ENCODE measurements at regions not wholly inside any gene's neighbourhood (a gene's known extent, or its start where the extent isn't known, plus 50 kb on each side); places are given as distances from the start of the nearest gene placed in this dataset.

DNA sequence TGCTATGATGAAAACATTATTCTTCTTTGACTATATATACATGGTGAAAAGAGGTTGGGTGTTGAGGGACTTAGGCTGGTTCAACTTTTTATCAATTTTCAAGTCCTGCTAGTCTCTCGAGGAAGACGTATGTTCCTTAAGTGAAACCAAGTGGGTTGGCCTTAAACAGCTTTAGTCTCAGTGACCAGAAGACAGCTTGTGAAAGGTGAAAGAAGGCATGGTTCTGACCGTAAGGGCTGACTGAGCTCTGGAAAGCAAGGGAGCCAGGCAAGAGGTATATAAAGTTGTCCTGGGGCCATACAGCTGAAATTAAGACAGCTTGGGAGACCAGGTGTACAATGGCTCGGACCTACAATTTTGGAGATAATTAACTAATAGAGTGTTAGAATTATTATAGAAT is 128.9 kb upstream of the TP63 start:
- DNase-seq = no peak

DNA sequence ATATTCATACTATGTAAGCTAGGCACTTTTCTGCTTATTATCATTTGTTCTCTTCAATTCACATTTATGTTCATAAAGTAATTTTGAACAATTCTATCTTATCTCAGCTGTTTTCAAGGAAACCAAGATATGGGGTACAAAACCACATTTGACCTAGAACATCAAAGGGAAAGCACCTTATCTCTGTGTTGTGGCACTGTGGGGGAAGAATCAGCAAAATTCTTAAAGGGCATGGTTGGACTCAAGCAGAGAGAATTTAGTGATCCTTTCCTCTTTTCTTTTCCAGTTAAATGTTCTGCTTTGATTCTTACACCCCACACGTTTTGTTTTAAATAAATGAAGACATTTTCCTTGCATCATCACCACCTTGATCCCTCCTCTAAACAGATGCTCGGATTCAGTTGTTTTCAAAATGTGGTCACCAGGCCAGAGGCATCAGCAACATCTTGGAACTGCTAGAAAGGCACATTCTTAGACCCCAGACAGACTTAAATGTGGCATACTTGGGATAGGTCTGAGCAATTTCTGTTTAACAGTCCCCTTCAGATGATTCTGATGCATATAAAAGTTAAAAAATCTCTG is 128.4 kb upstream of the TP63 start:
- no peak for DNase-seq

DNA sequence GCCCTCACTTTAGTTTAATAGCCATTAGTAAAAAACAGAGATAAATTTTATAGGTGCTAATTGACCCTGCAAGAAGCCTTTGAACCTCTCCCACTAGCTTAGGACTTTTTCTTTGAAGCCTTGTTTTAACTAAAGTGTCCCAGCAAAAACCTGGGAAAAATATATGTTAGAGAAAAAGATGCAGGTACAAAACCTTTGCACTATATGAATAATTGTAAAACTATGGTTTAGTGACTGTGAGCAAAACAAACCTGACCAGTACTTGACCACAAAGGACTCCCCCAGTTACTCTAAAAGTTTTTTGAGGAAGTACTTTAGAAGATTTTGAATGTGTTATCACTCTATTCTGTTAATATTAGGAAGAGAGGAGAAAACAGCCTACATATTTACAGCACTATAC is 123.3 kb upstream of the TP63 start:
- DNase-seq = no peak

DNA sequence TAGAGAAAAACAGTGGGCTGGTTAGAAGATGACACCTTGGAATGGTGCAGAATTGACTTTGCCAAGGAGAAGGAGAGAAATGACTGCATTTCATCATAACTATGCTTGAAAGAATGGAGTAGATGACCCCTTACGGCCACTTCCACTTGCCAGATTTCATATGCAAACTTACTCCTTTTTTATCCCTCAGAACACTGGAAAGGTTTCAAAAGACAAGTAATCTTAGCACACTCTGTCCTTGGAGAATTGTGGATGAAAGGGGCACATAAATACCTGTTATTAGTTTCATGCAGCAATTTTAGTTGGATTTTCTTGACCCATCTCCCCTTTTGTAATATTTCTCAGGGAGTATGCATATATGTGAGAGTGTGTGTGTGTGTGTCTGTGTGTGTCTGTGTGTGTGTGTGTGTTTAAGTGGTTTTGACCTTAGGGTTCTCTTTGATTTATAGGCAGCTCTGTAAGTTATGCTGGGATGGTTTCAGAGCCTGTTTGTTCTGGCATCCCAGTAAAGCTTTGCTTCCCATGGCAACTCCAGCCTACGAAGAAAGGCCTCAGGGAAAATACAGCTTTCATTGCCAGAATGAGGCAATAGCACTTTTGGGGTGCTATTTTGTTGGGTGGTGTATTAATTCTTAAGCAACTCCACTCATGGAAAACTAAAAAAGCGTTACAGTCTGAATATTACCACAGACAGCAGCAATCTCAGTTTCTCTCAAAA is 122.2 kb upstream of the TP63 start:
- no peak for DNase-seq

DNA sequence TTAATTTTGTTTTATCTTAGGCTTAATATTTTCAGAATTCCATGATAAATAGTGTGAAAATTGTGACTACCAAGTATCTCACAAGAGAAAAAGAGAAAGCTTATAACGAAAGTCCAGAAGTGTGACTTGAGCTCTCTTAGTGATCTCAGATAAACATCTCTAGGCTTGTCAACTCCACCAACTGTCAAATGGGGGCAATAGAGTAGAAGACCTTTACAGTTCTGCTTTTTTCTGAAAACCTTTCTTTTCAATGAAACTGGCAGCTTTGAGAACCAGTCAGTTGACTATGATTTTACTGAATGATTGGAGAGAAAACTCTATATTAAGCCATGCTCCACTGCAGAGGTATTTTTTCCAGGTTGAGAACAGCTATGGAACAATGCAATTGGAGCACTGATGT is 119.2 kb upstream of the TP63 start:
- DNase-seq = no peak

DNA sequence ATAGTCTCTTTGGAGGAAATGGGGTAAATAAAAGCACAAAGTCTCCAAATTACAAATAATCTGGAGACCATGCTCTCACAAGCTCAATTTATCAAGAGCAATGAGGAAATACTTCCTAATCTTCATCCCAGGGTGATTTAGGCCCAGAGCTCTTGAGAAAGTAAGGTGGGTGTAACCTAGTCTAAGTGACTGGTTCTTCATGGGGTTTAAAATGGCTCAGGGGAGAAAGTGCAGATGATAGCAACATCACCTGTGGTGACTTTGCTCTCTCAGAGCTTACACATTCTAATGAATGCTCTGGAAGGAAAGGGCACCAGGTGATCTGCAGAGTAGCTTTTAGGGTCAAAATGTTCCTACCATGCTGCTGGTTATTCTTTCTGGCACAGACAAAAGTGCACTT is 118.4 kb upstream of the TP63 start:
- DNase-seq = no peak

DNA sequence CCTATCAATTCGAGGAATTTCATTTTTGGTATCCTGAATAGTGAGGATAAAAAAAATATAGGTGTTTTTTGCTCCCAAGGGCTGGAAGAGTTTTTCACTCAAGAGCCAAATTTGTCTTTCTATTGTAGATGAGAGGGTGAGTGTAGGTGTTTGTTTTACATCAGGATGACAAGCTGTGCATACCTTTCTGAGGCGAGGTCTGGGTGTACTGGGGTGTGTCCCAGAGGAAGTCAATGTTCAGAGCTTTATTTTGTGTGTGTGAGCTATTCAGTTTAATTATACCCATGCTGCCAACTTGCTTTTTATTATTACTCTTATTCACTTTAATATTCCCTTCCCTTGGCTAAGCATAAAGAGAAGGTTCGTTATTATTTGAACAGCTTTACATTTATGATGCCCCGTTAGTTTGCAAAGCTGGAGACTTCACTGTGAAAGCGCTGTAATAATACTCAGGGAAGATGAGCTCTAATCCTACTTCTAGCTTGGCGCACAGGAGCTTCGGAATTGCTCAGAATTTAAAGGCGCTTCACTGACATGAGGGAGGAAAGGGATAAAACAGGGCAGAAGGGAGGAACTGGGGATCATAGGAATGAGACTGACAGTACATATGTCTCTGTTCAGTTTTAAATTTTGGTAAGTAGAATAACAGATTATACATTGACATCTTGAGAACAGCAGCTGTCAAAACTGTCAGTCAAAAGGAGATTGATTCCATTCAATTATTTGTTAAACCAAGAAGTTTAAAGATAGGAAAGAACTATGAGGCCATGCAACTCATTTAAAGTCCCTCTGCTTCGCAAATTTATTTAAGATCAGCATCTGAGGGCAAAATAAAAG is 117.7 kb upstream of the TP63 start:
- no peak for DNase-seq

DNA sequence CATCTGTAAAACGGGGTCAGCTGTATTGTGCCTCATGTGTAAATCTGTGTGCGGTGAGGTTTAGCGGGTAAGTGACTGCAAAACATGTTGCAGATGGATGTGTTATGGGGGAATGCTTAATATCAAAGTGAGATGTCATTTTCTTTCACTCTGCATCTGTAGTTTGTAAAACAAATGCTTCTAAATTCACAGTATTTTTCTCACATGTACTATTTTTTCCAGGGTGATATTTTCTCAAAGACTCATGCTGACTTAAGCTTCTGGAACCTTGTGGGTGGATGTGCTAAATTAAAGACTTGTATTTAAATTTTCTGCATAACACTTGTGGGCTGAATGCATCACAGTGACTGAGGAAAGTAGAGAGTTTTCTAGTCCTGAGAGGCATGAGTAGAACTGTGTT is 115.2 kb upstream of the TP63 start:
- no peak for DNase-seq

DNA sequence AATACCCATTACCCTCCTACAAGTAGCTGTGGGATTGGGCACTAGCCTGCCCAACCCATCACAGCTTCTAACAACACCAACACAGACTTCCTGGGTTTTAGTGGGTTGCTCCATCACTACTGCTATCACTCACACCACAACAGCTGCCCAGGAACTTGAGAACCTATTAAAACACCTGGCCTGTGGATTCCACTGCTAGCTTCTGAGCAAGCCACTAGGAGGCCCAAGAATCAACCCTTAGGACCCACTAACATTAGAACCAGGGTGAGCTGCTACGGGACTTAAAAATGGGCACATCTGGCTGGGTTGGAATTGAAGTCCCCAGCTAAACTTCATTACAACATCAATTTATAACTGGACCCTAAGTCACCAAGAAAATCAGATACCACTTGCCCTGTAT is 113.2 kb upstream of the TP63 start:
- no peak for DNase-seq

DNA sequence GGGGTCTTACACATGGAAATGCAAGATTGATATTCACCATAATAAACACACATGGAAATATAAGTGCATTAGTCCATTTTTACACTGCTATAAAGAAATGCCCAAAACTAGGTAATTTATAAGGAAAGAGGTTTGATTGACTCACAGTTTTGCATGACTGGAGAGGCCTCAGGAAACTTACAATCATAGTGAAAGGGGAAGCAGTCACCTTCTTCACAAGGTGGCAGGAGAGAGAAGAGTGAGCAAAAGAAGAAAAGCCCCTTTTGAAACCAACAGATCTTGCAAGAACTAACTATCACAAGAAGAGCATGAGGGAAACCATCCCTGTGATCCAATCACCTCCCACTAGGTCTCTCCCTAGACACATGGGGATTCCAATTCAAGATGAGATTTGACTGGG is 111.7 kb upstream of the TP63 start:
- no peak for DNase-seq

DNA sequence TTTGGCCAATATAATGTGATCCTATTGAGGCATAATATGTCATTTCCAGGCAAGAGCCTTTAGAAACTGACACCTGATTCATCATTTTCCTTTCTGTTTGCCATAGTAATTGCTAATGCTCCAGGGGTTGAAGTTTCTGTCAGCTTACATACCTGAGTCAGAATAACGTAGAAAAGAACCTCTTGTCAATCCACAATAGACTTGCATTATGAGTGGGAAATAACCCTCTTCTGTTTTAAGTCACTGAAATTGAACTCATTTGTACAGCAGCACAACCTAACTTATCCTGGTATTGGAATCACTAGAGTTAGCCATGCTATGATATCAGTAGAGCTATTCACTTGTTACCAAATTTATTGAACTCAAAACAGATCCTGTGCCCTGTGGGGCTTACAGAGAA is 101.7 kb upstream of the TP63 start:
- DNase-seq = no peak

DNA sequence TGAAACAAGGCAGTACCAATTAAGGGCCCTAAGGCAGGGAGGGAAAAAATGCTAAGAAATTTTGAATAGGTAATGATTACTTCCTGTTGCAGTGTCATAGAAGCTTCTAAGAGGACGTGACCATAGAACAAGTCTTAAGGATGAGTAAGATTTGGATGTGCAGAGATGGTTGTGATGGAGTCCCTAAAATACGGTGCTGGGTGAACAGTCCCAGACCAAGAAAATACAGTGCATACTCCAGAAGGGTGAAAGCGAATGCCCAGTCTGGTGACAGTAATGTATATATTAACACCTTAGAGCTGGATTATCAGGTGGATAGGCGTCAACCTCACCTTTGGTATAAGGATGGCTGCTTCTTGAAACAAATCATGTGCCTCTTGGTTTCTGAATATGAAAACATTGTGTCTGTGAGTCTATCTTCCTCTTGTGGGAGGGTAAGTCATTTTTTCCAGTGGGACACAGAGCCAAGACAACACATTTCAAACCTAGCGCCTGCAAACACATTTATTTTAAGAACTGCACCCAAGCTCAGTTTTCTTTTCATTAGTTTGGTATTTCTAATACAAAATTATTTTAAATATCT is 101.2 kb upstream of the TP63 start:
- DNase-seq = no peak

DNA sequence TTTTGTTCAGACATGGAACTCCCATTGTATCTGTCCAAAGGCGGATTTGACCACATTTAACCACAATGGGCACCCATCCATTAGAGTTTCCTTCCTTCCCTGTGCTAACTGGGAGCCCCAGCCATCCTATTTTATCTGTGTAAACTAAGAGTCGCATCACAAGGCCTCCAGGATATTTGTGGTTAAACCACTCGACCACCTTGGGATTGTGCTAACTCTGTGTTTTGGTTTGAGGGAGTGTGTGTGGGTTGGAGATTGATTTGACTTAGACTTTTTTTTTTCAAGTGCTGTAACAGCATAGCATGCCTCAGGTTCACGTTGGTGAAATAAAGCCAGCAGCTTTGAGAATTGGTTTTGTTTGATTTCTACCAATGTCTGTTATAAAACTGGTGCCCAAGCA is 100.4 kb upstream of the TP63 start:
- DNase-seq = no peak

DNA sequence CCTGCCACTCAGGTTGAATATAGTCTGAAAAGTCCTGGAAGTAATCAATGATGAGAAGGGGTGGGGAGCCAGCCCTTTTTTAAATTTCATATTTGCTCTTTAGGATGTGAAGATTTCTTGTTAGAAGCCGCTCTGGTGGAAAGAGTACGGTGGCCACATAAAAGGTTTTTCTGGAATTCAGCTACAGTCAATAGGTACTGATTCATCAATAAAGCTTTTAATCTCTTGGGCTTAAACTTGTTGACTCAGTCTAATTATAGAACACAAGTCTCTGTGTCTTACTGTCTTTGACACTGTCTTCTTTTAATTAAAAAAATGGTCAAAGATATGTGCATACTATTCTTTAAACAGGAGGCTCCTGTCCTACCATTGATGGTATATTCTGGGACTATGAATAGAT is 99.9 kb upstream of the TP63 start:
- DNase-seq = no peak

DNA sequence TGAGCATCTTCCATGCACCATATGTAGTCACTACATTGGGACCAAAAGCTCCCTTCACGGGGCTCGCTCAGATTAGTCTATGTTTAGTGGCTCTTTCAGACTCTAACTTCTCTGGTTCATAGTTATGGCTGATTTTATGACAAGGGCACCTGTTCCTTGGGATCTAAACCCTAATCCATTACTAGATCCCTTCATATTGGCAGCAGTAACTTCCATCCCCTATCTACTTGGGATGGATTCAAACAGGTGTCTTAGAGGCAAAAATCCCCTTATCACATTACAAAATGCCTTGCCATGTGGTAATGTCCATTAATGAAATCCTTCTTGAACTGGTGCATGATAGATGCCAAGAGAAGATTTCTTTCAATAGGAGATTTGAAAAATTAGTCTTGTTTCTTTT is 96.7 kb upstream of the TP63 start:
- no peak for DNase-seq

DNA sequence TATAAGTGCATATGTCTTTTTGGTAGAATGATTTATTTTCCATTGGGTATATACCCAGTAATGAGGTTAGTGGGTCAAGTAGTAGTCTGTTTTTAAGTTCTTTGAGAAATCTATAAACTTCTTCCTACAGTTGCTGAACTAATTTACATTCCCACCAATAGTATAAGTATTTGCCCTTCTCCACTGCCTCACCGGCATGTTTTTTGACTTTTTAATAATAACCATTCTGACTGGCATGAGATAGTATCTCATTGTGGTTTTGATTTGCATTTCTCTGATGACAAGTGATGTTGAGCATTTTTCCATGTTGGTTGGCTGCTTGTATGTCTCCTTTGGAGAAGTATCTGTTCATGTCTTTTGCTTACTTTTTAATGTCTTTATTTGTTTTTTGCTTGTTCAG is 94.1 kb upstream of the TP63 start:
- no peak for DNase-seq

DNA sequence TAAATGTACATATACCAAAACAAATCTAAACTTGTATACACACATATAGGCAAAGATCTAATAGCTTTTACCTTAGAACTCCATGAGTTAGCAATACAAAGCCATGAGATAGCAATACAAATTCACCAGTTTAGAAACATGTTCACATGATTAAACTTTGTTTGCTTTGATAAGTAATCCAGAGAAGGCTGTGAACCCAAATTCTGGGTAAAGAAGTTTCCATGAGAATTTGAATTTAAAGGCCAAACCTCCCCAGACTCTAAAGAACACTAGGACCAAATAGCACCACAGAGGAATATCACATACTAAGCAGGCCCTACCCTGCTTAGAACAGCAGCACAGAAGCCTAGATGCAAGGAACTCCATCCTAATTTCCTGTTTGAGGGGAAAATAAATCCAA is 83.7 kb upstream of the TP63 start:
- DNase-seq = no peak

DNA sequence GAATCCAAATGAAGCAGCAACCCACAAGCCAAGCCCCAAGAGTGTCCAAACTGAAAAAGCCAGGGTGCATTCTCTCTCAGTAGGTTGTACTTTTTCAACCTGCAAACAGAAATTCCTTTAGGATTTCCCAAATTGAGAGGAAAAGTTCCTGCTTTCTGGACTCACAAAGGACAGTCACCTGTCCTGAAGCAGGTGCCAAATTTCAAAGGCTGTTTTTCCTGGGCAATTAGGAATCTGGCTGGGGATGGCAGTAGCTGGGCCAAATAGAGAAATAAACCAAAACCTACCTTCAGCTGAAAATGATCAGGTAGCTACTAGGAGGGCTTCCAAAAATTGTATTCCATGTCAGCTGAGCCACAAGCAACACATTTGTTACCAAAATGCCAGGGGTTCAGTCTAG is 83.1 kb upstream of the TP63 start:
- DNase-seq = no peak

DNA sequence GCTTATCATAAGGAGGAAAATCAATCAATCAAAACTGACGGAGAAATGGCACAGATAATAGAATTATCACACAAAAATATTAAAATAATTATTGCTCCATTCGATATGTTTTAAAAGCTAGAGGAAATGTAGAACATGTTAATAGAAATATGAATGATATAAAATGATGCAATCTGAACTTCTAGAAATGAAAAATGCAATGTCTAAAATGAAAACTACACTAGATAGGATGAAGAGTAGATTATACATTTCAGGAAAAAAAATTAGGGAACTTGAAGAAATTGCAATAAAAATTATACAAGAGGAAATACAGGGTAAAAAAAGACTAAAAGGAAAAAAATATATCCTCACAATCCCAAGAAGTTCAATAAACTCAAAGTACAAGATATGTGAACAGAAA is 80.2 kb upstream of the TP63 start:
- no peak for DNase-seq

DNA sequence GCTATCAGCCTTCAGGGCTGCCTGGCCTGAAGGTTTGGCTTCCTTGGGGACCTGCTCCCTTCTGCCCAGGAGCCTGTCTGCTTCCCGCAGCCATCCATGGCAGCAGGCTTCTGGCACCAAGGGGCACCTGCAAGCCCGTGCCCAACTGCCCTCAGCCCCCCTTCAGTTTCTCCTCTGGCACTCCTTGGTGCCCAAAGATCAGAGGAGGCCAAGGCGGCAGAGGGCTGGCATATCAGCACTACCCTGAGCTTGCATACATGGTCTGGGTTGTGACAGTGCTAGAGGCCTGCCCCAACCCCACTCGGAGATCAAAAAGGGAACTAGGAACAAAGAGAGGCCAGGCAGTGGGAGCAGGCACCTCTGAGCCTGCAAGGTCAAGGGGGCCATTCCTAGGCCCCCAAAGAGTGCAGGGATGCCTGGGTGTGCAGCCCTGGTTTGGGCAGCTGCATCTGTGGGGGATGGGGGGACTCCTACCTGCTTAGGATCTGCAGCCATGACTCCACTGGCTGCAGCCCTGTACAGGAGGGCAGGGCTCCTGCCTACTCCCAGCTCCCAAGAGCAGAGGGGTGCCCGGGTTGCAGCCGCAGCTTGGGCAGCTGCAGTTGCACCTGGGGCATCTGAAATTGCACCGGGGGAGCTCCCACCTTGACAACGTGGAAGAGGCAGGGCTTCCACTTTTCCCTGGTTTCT is 76.2 kb upstream of the TP63 start:
- DNase-seq = no peak

DNA sequence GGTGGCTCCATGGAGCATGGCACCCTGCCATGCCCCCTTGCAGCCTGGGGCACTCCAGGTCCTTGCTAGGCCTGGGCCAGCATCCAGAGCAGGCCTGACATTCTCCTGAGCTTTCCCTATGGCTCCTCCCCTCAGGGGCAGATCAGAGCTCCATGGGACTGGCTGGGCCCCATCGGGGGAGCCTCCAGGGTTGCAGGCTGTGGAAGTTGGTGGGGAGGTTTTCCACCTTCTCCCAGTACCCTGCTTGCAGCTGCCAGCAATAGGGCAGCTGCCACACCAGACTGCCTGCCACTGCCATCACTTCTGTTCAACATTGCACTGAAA is 75.7 kb upstream of the TP63 start:
- DNase-seq = no peak

DNA sequence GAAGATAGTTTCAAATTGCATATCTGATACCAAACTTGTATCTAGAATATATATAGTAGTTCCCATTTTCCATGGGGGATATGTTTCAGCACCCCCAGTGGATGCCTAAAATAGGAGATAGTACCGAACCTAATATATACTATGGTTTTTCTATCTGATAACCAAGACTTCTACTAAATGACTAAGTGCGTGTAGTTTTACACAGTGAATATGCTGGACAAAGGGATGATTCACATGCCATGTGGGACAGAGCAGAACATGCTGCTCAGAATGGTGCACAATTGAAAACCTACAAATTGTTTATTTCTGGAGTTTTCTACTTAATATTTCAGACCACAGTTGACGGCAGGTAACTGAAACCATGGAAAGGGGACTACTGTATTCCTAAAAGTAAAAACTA is 73.4 kb upstream of the TP63 start:
- DNase-seq = no peak

DNA sequence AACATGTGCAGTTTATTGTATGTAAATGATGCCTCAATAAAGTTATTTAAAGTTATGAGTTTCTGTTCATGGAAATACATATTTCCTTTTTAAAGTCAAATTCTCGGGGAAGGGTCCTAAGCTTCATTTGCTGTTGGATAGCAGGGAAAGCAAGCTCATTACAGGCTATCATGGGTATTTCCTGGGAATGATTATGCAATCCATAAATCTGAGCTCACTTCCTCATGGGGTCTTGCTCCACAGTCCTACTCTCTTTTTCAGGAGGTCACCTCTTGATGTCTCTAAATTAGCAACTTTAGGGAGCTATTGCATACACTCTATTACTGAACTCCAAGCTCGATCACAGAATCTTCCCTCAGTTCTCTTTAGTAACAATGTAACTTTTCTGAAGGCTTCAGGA is 69.9 kb upstream of the TP63 start:
- no peak for DNase-seq
